B cell (primary cell): ENCODE measurements at regions not wholly inside any gene's neighbourhood (a gene's known extent, or its start where the extent isn't known, plus 50 kb on each side); places are given as distances from the start of the nearest gene placed in this dataset.

Source experiments
- ATAC-seq: fragments of 200-7000 bp; cut with Tn5 transposase; one replicate; pipeline ENCODE4 v1.10.0; 2021; ENCODE audit warnings: low read depth, mild to moderate bottlenecking, moderate number of reproducible peaks, moderate library complexity
- CTCF ChIA-PET: fragments of 350-600 bp; sonication (Branson Sonifier 250); formaldehyde crosslinking; loops from one replicate; lab custom pipeline; 2021; ENCODE audit warnings: antibody characterized with exemption, inconsistent platforms; lab: Charles Lee
- POLR2A ChIA-PET: fragments of 350-600 bp; sonication (Branson Sonifier 250); formaldehyde crosslinking; loops from one replicate; lab custom pipeline; 2021; ENCODE audit warnings: antibody characterized with exemption; lab: Charles Lee
- DNase-seq: peaks from one replicate; pipeline ENCODE4 v3.0.0; 2013
- H2AFZ ChIP-seq: 2 replicates; pipeline ENCODE4 v1.6.1; 2012; ENCODE audit warnings: mild to moderate bottlenecking, low read depth, low read length; ENCODE audit not compliant: insufficient read depth, poor library complexity, severe bottlenecking
- H3K27ac ChIP-seq, 2 donors: 1 replicate in 1 of 2; 2 replicates in 1 of 2; pipeline ENCODE4 v1.5.1; 2012 to 2013; ENCODE audit warnings: low read length in 2 of 2, mild to moderate bottlenecking in 2 of 2, moderate library complexity in 1 of 2
- H3K27me3 ChIP-seq, 4 experiments: fragments of 200-600 bp in 1 of 4; sonication (generic) in 1 of 4; replicated peaks in 1 of 4; 1 replicate in 2 of 4; 2 replicates in 2 of 4; pipeline versions ENCODE4 v1.6.1 to v1.7.0; 2013 to 2016; ENCODE audit warnings: low read length in 3 of 4, mild to moderate bottlenecking in 2 of 4, mixed read lengths in 1 of 4, moderate library complexity in 1 of 4; ENCODE audit not compliant: insufficient read depth in 4 of 4, control insufficient read depth in 3 of 4; ENCODE audit errors: control extremely low read depth in 1 of 4
- H3K36me3 ChIP-seq, 2 experiments: replicated peaks in 1 of 2; 1 replicate in 1 of 2; 2 replicates in 1 of 2; pipeline versions ENCODE4 v1.6.1 to v1.7.1; 2013; ENCODE audit warnings: low read length in 1 of 2; ENCODE audit not compliant: insufficient read depth in 2 of 2, control insufficient read depth in 1 of 2; ENCODE audit errors: control extremely low read depth in 1 of 2, extremely low read depth in 1 of 2
- H3K4me1 ChIP-seq, 2 donors: fragments of 200-600 bp in 1 of 2; sonication (generic) in 1 of 2; 1 replicate in 1 of 2; 2 replicates in 1 of 2; pipeline versions ENCODE4 v1.5.1 to v1.6.1; 2013 to 2017; ENCODE audit warnings: low read length in 2 of 2; ENCODE audit not compliant: control insufficient read depth in 2 of 2, insufficient read depth in 2 of 2
- H3K4me2 ChIP-seq: replicated peaks from 2 replicates; pipeline ENCODE3; 2012; ENCODE audit warnings: mild to moderate bottlenecking, low read depth, low read length; ENCODE audit not compliant: poor library complexity, severe bottlenecking
- H3K4me3 ChIP-seq, 5 experiments: fragments of 200-600 bp in 1 of 5; sonication (generic) in 1 of 5; 1 replicate in 3 of 5; 2 replicates in 2 of 5; pipeline versions ENCODE4 v1.5.1 to v1.7.0; 2011 to 2016; ENCODE audit warnings: low read length in 4 of 5, mild to moderate bottlenecking in 4 of 5, low read depth in 2 of 5, control low read depth in 1 of 5, moderate library complexity in 1 of 5; ENCODE audit not compliant: insufficient read depth in 1 of 5; ENCODE audit errors: control extremely low read depth in 1 of 5, extremely low read depth in 1 of 5
- H3K79me2 ChIP-seq: fragments of 200-600 bp; sonication (generic); one replicate; pipeline ENCODE4 v1.6.0; 2016; ENCODE audit warnings: low read length; ENCODE audit not compliant: control insufficient read depth, insufficient read depth
- H3K9ac ChIP-seq: fragments of 200-600 bp; sonication (generic); 2 replicates; pipeline ENCODE4 v1.6.1; 2017; ENCODE audit warnings: mild to moderate bottlenecking, low read length, moderate library complexity
- H3K9me3 ChIP-seq, 3 donors: one replicate each; pipeline versions ENCODE4 v1.6.1 to v1.7.1; 2013; ENCODE audit warnings: low read length in 2 of 3; ENCODE audit not compliant: control insufficient read depth in 2 of 3, insufficient read depth in 1 of 3; ENCODE audit errors: control extremely low read depth in 1 of 3
- H4K20me1 ChIP-seq: 2 replicates; pipeline ENCODE4 v1.6.0; 2012; ENCODE audit warnings: mild to moderate bottlenecking, low read length; ENCODE audit not compliant: insufficient read depth, control insufficient read depth, poor library complexity, severe bottlenecking
- H3K27ac Mint-ChIP-seq: one replicate; pipeline ENCODE4 v1.8.0; 2021; ENCODE audit warnings: mixed read lengths
- H3K27me3 Mint-ChIP-seq: one replicate; pipeline ENCODE4 v1.8.0; 2021; ENCODE audit warnings: mixed read lengths
- H3K4me1 Mint-ChIP-seq: one replicate; pipeline ENCODE4 v1.8.0; 2021; ENCODE audit warnings: mixed read lengths
- H3K4me3 Mint-ChIP-seq: one replicate; pipeline ENCODE4 v1.8.0; 2021; ENCODE audit warnings: mixed read lengths
- H3K9me3 Mint-ChIP-seq: one replicate; pipeline ENCODE4 v1.8.0; 2022; ENCODE audit warnings: mixed read lengths; ENCODE audit not compliant: insufficient read depth
- CTCF ChIP-seq: fragments of 200-600 bp; IDR thresholded peaks from one replicate; pipeline ENCODE4 v1.8.0; 2022; ENCODE audit warnings: antibody characterized with exemption, mild to moderate bottlenecking
- EZH2 ChIP-seq: IDR thresholded peaks from 2 replicates; pipeline ENCODE4 v1.6.1; 2012; ENCODE audit warnings: borderline replicate concordance, low read depth, mild to moderate bottlenecking, moderate library complexity, low read length; ENCODE audit not compliant: insufficient read depth, poor library complexity, severe bottlenecking
- WGBS: methylation state at CpG from one replicate; pipeline ENCODE4 v1.1.5; 2013; ENCODE audit warnings: missing lambda C conversion rate; ENCODE audit not compliant: insufficient coverage; 5-methylcytosine and 5-hydroxymethylcytosine counted together
- intact Hi-C: fragments of 100-400 bp; cut with micrococcal nuclease; formaldehyde crosslinking; loops from one replicate; pipeline ENCODE4 v1.10.0; 2022

GRCh38 chr2:81987370-81987769, 1682.8 kb upstream of the LRRTM1 start:
- TF ChIP-seq EZH2 (no peak), CTCF (no peak)
- H3K4me3 Mint-ChIP-seq = no peak overlapping the region
- no peaks in the 10 kb centered on the region for H3K4me1 ChIP-seq
- no peaks in the 10 kb centered on the region for H3K79me2 ChIP-seq
- H4K20me1 ChIP-seq = no peaks in the 10 kb centered on the region
- POLR2A ChIA-PET = no interaction called here
- H3K27ac ChIP-seq = no peak overlapping the region
- no peak overlapping the region for H3K27ac Mint-ChIP-seq
- no peaks in the 10 kb centered on the region for H3K27me3 Mint-ChIP-seq
- H3K4me3 ChIP-seq = no peak overlapping the region
- no peaks in the 10 kb centered on the region for H3K4me1 Mint-ChIP-seq
- ATAC-seq (no peak), DNase-seq (no peak)
- H3K36me3 ChIP-seq = no peaks in the 10 kb centered on the region
- CTCF ChIA-PET = no interaction called here
- intact Hi-C loops = no loop called here
- no peaks in the 10 kb centered on the region for H3K9me3 Mint-ChIP-seq
- no peaks in the 10 kb centered on the region for H3K27me3 ChIP-seq
- no CpG with 5 or more reads among the region's 5 CpGs for WGBS
- no peak overlapping the region for H3K9ac ChIP-seq
- no peak overlapping the region for H2AFZ ChIP-seq
- H3K4me2 ChIP-seq = no peak overlapping the region
- H3K9me3 ChIP-seq = peaks cover 0 to 16% (median 0%) of the 10 kb centered on the region in 3 donors

- peaks cover 0 to 17% (median 0%) of the 10 kb centered on the region in 3 donors for H3K9me3 ChIP-seq
- no peak overlapping the region for H3K4me2 ChIP-seq
- H3K4me1 ChIP-seq = no peaks in the 10 kb centered on the region
- H3K36me3 ChIP-seq = no peaks in the 10 kb centered on the region
- intact Hi-C loops = no loop called here
- DNase-seq = no peak
- WGBS = 94% methylated on average over 31 of the region's 33 CpGs
- H3K4me3 ChIP-seq = no peak overlapping the region
- H3K27me3 ChIP-seq = no peaks in the 10 kb centered on the region
- no peak overlapping the region for H3K9ac ChIP-seq
- H4K20me1 ChIP-seq = no peaks in the 10 kb centered on the region
- H3K79me2 ChIP-seq = no peaks in the 10 kb centered on the region
- no peak overlapping the region for H3K27ac ChIP-seq
- H2AFZ ChIP-seq = no peak overlapping the region
- CTCF ChIA-PET = no interaction called here
- Mint-ChIP-seq H3K4me3 (no peak overlapping the region), H3K4me1 (no peaks in the 10 kb centered on the region), H3K27ac (no peak overlapping the region), H3K9me3 (peaks cover 3% of the 10 kb centered on the region), H3K27me3 (no peaks in the 10 kb centered on the region)
- TF ChIP-seq CTCF (no peak), EZH2 (no peak)
- POLR2A ChIA-PET = no interaction called here
- ATAC-seq = no peak
Measured at GRCh38 chr2:81984969-81985637, 1680.6 kb upstream of the LRRTM1 start.
